Non-pigmented ciliary epithelial cell (primary cell): ENCODE measurements at regions not wholly inside any gene's neighbourhood (a gene's known extent, or its start where the extent isn't known, plus 50 kb on each side); places are given as distances from the start of the nearest gene placed in this dataset.
A peak's percentile ranks its signal among the peaks of the same experiment; 100 is the strongest.

Experiments used
- DNase-seq: peaks from one replicate; pipeline ENCODE4 v3.0.0-alpha.2; 2010; ENCODE audit warnings: low read depth

GRCh38 chr6:138692978-138693909 lies 80.3 kb upstream of the CCDC28A start:
- no peak for DNase-seq

- no peak for DNase-seq
Measured at GRCh38 chr6:138695193-138695592, 78.4 kb upstream of the CCDC28A start.

GRCh38 chr6:138714493-138714892 lies 59.1 kb upstream of the CCDC28A start:
- no peak for DNase-seq

- DNase-seq = no peak
Measured at GRCh38 chr6:138716013-138716412, 57.6 kb upstream of the CCDC28A start.

- no peak for DNase-seq
Measured at GRCh38 chr6:138716971-138717665, 56.5 kb upstream of the CCDC28A start.

GRCh38 chr6:138719011-138719635 lies 54.4 kb upstream of the CCDC28A start:
- DNase-seq = no peak

GRCh38 chr6:138719744-138720143 lies 53.8 kb upstream of the CCDC28A start:
- no peak for DNase-seq

GRCh38 chr6:138722425-138723371 lies 50.9 kb upstream of the CCDC28A start:
- DNase-seq = peak; percentile 37
